ENCODE measurements at regions not wholly inside any gene's neighbourhood (a gene's known extent, or its start where the extent isn't known, plus 50 kb on each side); places are given as distances from the start of the nearest gene placed in this dataset.
A peak's percentile ranks its signal among the peaks of the same experiment; 100 is the strongest.

- DNase-seq, result no peak
Observed at GRCh38 chr3:106805625-106806024, 571.6 kb upstream of the CCDC54 start.

- no peak for DNase-seq
Observed at GRCh38 chr3:106806964-106807363, 570.3 kb upstream of the CCDC54 start.

- DNase-seq, result no peak
Observed at GRCh38 chr3:106809041-106809440, 568.2 kb upstream of the CCDC54 start.

GRCh38 chr3:106809623-106810299 lies 567.5 kb upstream of the CCDC54 start:
- DNase-seq, result no peak

- DNase-seq, result no peak
Observed at GRCh38 chr3:106810300-106810875, 566.9 kb upstream of the CCDC54 start.

- no peak for DNase-seq
Observed at GRCh38 chr3:106811376-106811775, 565.9 kb upstream of the CCDC54 start.

- no peak for DNase-seq
Observed at GRCh38 chr3:106813742-106814141, 563.5 kb upstream of the CCDC54 start.

GRCh38 chr3:106814231-106814630 lies 563.0 kb upstream of the CCDC54 start:
- no peak for DNase-seq

GRCh38 chr3:106816838-106817237 lies 560.4 kb upstream of the CCDC54 start:
- DNase-seq, result no peak

- no peak for DNase-seq
Observed at GRCh38 chr3:106817706-106818105, 559.5 kb upstream of the CCDC54 start.

GRCh38 chr3:106819440-106819839 lies 557.8 kb upstream of the CCDC54 start:
- no peak for DNase-seq

GRCh38 chr3:106820726-106821362 lies 556.4 kb upstream of the CCDC54 start:
- no peak for DNase-seq

- DNase-seq, result no peak
Observed at GRCh38 chr3:106821801-106822200, 555.4 kb upstream of the CCDC54 start.

GRCh38 chr3:106822204-106822603 lies 555.0 kb upstream of the CCDC54 start:
- no peak for DNase-seq

- DNase-seq, result no peak
Observed at GRCh38 chr3:106823701-106824100, 553.5 kb upstream of the CCDC54 start.

GRCh38 chr3:106824856-106825255 lies 552.4 kb upstream of the CCDC54 start:
- peak in 1 of 2 donors; percentile 1 for DNase-seq

- DNase-seq, result no peak
Observed at GRCh38 chr3:106825962-106826605, 551.2 kb upstream of the CCDC54 start.

GRCh38 chr3:106826791-106827311 lies 550.4 kb upstream of the CCDC54 start:
- no peak for DNase-seq

- DNase-seq, result no peak
Observed at GRCh38 chr3:106827515-106828213, 549.6 kb upstream of the CCDC54 start.

- DNase-seq, result no peak
Observed at GRCh38 chr3:106829206-106829605, 548.0 kb upstream of the CCDC54 start.

GRCh38 chr3:106830334-106830733 lies 546.9 kb upstream of the CCDC54 start:
- no peak for DNase-seq

GRCh38 chr3:106836906-106837305 lies 540.3 kb upstream of the CCDC54 start:
- no peak for DNase-seq

- no peak for DNase-seq
Observed at GRCh38 chr3:106837616-106838015, 539.6 kb upstream of the CCDC54 start.

Measured in CD4-positive, alpha-beta T cell treated with Interferon alpha-2 for 1 hour (primary cell).